PC-9 (cell line): ENCODE measurements at regions not wholly inside any gene's neighbourhood (a gene's known extent, or its start where the extent isn't known, plus 50 kb on each side); places are given as distances from the start of the nearest gene placed in this dataset.
"Not testable (repeated sequence)": the region's sequence is repeated elsewhere in the genome, so short reads cannot be mapped to it uniquely, and the experiment has no call there.

Experiments used
- CTCF ChIP-seq: fragments of 200-600 bp; sonication (generic); conservative IDR thresholded peaks from 2 replicates; pipeline ENCODE4 v1.6.1; 2017; ENCODE audit warnings: mixed run types, antibody characterized with exemption, mild to moderate bottlenecking, moderate library complexity
- EZH2 ChIP-seq: fragments of 200-600 bp; sonication (generic); IDR thresholded peaks from 2 replicates; pipeline ENCODE4 v1.8.0; 2017; ENCODE audit warnings: antibody characterized with exemption, low read depth

- TF ChIP-seq CTCF, EZH2: not testable (repeated sequence)
These were observed 250.2 kb downstream of the RTP5 start for GRCh38 chr2:242119682-242120081.
